ENCODE measurements at regions not wholly inside any gene's neighbourhood (a gene's known extent, or its start where the extent isn't known, plus 50 kb on each side); places are given as distances from the start of the nearest gene placed in this dataset.

DNA sequence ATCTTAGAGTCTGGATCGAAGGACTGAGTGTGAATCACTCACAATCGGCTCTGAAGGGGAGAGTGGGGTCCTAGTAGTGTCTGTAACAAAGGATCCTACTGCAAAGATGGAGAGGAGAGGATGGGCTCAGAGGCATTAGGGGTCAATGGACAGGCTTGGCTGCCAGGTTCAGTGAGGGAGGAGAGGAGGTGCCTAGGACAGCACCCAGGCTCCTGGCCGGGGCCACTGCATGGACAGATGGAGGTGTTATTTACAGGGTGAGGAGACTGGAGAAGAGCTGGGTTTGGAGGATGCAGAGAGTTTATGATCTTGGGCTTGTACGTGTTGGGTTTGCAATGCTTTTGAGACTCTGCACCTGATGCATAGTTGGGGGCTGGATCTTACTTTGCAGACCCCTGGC is 658.9 kb downstream of the PTPRU start:
- TF ChIP-seq PPARA (CRISPR knock-in tag; IDR thresholded peaks at IDR 0.05; ENCODE audit: borderline replicate concordance): no peak
- no peak for TF ChIP-seq SNAI2 (CRISPR knock-in tag; IDR thresholded peaks at IDR 0.05)
- TF ChIP-seq, protein P1, sequence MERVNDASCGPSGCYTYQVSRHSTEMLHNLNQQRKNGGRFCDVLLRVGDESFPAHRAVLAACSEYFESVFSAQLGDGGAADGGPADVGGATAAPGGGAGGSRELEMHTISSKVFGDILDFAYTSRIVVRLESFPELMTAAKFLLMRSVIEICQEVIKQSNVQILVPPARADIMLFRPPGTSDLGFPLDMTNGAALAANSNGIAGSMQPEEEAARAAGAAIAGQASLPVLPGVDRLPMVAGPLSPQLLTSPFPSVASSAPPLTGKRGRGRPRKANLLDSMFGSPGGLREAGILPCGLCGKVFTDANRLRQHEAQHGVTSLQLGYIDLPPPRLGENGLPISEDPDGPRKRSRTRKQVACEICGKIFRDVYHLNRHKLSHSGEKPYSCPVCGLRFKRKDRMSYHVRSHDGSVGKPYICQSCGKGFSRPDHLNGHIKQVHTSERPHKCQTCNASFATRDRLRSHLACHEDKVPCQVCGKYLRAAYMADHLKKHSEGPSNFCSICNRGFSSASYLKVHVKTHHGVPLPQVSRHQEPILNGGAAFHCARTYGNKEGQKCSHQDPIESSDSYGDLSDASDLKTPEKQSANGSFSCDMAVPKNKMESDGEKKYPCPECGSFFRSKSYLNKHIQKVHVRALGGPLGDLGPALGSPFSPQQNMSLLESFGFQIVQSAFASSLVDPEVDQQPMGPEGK (CRISPR knock-in tag; IDR thresholded peaks at IDR 0.05; ENCODE audit: borderline replicate concordance): no peak
- TF ChIP-seq, protein P2, sequence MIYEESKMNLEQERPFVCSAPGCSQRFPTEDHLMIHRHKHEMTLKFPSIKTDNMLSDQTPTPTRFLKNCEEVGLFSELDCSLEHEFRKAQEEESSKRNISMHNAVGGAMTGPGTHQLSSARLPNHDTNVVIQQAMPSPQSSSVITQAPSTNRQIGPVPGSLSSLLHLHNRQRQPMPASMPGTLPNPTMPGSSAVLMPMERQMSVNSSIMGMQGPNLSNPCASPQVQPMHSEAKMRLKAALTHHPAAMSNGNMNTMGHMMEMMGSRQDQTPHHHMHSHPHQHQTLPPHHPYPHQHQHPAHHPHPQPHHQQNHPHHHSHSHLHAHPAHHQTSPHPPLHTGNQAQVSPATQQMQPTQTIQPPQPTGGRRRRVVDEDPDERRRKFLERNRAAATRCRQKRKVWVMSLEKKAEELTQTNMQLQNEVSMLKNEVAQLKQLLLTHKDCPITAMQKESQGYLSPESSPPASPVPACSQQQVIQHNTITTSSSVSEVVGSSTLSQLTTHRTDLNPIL (CRISPR knock-in tag; IDR thresholded peaks at IDR 0.05; ENCODE audit: low read depth): no peak
- no peak for TF ChIP-seq RARB (CRISPR knock-in tag; IDR thresholded peaks at IDR 0.05)
- TF ChIP-seq, protein P3, sequence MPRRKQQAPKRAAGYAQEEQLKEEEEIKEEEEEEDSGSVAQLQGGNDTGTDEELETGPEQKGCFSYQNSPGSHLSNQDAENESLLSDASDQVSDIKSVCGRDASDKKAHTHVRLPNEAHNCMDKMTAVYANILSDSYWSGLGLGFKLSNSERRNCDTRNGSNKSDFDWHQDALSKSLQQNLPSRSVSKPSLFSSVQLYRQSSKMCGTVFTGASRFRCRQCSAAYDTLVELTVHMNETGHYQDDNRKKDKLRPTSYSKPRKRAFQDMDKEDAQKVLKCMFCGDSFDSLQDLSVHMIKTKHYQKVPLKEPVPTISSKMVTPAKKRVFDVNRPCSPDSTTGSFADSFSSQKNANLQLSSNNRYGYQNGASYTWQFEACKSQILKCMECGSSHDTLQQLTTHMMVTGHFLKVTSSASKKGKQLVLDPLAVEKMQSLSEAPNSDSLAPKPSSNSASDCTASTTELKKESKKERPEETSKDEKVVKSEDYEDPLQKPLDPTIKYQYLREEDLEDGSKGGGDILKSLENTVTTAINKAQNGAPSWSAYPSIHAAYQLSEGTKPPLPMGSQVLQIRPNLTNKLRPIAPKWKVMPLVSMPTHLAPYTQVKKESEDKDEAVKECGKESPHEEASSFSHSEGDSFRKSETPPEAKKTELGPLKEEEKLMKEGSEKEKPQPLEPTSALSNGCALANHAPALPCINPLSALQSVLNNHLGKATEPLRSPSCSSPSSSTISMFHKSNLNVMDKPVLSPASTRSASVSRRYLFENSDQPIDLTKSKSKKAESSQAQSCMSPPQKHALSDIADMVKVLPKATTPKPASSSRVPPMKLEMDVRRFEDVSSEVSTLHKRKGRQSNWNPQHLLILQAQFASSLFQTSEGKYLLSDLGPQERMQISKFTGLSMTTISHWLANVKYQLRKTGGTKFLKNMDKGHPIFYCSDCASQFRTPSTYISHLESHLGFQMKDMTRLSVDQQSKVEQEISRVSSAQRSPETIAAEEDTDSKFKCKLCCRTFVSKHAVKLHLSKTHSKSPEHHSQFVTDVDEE (CRISPR knock-in tag; IDR thresholded peaks at IDR 0.05): no peak
- no peak for TF ChIP-seq ZNF8 (CRISPR knock-in tag; IDR thresholded peaks at IDR 0.05)
- no peak for TF ChIP-seq ISL1 (CRISPR knock-in tag; IDR thresholded peaks at IDR 0.05)
- no peak for TF ChIP-seq ARNTL (CRISPR knock-in tag; IDR thresholded peaks at IDR 0.05; ENCODE audit: borderline replicate concordance, low read depth)
- TF ChIP-seq BACH2 (CRISPR knock-in tag; IDR thresholded peaks at IDR 0.05; ENCODE audit: borderline replicate concordance): no peak
